NCI-H1092 treated with DMSO at 0.1 percent for 48 hours (cell line): ENCODE measurements at regions not wholly inside any gene's neighbourhood (a gene's known extent, or its start where the extent isn't known, plus 50 kb on each side); places are given as distances from the start of the nearest gene placed in this dataset.
A peak's percentile ranks its signal among the peaks of the same experiment; 100 is the strongest.

Source experiments
- DNase-seq: peaks from one replicate; lab custom pipeline; 2025; lab: John Stamatoyannopoulos, UW

- no peak for DNase-seq
Observed at GRCh38 chr1:239993366-239993765, 98.3 kb upstream of the FMN2 start.

GRCh38 chr1:239995281-239995680, 96.4 kb upstream of the FMN2 start:
- no peak for DNase-seq

DNA sequence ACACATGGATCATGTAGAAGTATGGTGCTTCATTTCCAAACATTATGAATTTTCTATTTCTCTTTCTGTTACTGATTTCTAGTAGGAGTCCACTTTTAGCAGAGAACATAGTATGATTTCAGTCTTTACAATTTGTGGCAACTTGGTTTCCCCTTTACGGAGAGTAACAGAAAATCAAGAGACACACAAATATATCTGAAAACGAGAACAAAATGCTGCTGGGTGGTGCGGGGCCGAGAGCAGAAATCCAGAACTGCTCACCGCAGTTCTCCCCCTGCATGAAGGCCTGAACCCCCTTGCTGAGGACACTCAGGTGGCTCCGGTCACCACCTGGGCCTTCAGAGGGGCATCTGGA, 94.5 kb upstream of the FMN2 start:
- no peak for DNase-seq

- DNase-seq: no peak
Observed at GRCh38 chr1:239997515-239998311, 94.0 kb upstream of the FMN2 start.

- no peak for DNase-seq
Observed at GRCh38 chr1:239998312-239998649, 93.4 kb upstream of the FMN2 start.

DNA sequence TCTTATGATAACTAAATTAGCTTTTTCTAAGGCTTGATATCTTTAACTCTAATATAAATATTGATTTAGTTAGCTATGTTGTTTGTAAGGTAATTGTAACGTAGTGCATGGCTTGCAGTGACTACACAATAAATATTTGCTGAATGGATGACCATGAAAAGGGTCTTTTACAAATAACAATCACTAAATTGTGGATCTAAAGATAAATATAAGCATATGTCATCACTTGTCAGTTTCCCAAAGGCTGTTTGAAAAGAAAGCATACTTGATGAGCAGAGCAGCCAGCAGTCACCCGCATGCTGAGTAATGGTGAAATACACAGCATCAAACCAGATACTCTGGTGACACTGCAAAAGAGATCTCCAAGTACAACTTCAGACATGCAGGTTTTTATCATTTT, 92.5 kb upstream of the FMN2 start:
- no peak for DNase-seq

DNA sequence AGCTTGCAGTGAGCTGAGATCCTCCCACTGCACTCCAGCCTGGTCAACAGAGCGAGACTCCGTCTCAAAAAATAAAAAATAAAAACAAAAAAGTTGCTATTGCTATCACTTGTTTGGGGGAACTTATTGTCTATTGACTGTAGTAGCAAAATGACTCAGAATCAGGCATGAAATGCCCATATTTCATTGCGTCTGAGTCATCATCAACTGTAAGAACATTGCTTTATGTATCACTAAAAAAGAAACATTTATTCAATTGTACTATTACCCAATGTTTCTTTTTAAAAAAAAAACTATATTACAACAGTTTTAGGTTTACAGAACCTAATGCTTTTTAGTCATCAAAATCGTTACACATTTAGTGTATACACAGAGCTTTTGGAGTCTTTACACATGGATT, 91.0 kb upstream of the FMN2 start:
- no peak for DNase-seq

- no peak for DNase-seq
Observed at GRCh38 chr1:240001177-240001740, 90.4 kb upstream of the FMN2 start.

GRCh38 chr1:240004086-240004749, 87.5 kb upstream of the FMN2 start:
- DNase-seq: no peak

- no peak for DNase-seq
Observed at GRCh38 chr1:240005997-240006650, 85.6 kb upstream of the FMN2 start.

DNA sequence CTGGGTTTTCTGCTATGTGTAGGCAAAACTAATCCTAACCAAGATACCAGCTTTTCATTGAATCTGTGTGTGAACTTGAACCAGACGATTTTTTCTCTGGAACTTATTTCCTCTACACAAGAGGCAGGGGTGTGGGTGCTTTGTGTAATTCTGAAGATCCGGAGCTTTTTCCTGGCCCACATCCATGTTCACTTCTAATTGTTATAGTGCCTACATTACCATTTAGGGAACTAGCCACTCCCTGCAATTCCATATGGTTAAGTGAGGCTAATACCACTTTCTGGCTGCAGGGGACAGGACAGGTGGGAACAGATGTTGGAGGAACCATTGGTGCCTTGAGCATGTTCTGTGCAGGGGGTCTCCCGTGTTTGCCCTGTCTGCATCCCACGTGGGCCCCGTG, 83.4 kb upstream of the FMN2 start:
- no peak for DNase-seq

DNA sequence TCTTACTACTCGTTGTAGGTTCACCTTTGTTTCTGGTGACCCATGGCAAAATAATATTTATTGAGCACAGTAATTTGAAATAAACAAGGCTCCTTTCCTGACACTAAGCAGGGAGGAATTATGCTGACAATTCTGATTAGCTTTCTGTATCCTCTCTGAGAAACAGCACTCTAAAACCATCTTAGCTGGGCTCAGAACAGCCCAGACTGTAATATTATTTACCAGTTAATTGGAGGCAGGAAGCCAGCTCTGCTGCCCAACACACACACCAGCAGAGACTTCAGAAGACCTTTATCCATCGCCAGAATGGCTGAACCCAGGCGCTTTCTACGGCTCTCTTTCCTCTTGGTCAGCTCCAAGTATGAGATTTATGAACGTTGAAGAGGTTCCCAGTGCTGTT, 77.6 kb upstream of the FMN2 start:
- no peak for DNase-seq

DNA sequence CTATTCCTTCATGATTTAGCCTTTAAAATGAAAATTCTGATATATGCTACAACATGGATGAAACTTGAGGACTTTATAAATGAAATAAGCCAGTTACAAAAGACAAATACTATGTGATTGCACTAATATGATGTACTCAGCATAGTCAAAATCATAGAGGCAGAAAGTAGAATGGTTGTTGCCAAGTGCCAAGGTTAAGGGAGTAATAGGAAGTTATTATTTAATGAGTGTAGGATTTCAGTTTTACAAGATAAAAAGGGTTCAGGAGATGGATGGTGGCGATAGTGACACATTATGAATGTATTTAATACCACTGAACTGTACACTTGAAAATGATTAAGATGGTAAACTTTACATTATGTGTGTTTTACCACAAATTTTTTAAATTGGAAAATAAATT, 73.1 kb upstream of the FMN2 start:
- no peak for DNase-seq

GRCh38 chr1:240019524-240019923, 72.2 kb upstream of the FMN2 start:
- no peak for DNase-seq

DNA sequence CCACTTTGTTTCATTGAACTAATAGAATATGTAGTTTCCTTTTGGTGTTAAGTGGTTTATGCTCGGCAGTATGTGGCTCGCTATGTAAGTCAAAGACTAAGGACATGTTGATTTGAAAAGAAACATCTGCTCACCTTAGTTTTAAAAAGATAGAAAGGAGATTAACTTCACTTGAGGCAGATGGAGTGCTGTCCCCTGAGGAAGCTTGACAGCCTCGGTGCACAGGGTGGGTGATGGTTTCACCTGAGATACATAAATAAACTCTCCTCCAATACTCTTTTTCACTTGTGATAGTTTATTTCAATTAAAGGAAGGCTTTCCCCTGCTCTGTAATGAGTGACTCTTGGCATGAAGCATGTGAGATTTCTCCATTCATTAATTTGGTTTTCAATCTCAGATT, 70.8 kb upstream of the FMN2 start:
- no peak for DNase-seq

DNA sequence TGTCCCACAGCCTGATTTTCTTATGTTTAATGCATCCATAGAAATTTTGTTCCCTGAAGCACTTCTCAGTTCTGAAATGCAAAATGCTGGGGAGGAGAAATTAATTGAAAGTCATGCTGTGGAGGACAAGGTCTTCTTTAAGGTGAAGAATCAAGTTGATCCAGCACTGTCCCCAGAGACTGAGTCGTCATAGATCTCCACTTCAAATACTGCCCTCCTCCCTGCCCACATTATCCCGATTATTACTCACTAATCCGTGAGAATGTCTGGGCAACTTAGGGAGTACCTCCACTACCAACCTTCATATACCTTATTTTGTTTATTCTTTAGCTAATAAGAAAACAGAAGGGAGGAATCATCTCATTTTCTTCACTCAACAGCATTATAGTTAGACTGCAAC, 70.0 kb upstream of the FMN2 start:
- DNase-seq: no peak

DNA sequence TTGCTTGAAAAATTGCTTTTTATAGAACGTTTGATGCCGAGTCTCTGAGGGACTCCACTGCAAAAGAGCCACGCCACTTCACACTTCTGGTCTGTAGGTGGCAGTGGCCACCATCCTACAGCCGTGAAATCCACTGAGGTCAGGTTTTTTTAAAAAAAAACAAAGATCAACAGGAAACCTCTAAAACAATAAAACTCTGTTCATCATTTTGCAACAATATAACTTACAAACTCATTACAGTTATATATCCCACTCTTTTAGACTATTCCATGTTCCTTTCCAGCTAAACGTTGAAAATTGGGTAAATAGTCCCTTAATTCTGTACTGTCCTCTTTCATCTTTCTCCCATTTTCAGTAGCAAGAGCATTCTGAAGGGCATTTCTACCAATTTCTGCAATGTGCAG, 64.6 kb upstream of the FMN2 start:
- peak; percentile 65 for DNase-seq

GRCh38 chr1:240029418-240029817, 62.3 kb upstream of the FMN2 start:
- no peak for DNase-seq

DNA sequence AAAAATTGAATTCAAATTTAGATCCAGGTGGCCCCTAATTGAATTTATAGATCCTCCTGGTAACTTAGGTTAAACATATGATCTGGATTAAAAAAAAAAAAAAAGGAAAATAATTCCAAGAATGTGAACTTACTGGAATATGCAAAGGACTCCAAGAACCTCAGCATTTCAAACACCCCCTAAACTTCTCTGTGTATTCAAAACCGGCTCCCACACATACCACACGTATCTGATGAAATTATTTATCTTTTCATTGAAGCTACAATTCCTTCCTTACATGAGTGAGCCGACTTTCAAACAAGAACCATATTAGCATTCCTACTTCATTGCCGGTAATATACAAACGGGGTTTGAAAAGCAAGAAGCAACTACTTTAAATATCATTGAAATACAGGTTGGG, 61.4 kb upstream of the FMN2 start:
- DNase-seq: no peak

- no peak for DNase-seq
Observed at GRCh38 chr1:240031009-240031408, 60.7 kb upstream of the FMN2 start.

GRCh38 chr1:240031414-240031813, 60.3 kb upstream of the FMN2 start:
- no peak for DNase-seq

DNA sequence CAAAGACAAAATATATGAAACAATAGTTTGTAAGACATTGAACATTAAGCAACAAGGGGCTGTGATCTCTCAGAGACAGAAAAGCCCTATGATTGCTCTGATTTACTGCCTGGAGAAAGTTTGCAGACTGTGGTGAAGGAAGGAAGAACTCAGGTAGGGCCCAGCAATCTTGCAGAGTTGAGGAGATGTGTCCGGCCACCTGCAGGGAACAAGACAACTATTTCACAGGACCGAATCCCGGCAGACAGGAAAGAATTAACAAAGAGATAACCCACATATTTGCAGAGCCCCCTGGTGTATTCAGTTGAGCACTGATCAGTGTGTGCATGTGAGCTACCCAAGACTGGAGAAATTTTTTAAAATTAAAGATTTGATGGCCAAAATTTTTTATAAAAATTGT, 58.3 kb upstream of the FMN2 start:
- DNase-seq: no peak

DNA sequence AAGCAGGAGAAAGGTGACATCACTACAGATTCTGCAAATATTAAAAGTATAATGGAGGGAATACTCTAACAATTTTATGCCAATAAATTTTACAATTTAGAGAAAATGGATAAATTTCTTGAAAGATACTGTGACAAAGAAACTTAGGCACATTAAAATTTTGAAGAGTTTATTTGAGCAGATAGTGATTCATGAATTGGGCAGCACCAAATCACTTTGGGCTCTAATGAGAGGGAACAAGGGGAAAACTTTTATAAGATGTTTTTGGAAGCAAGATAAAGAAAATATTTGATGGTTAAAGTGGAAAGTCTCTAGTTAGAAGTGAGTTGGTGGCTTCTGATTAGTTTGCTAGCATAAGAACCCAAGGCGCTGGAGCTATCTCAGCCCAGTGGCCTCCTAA, 55.2 kb upstream of the FMN2 start:
- no peak for DNase-seq
